Hepatocyte (in vitro differentiated cells): ENCODE measurements at regions not wholly inside any gene's neighbourhood (a gene's known extent, or its start where the extent isn't known, plus 50 kb on each side); places are given as distances from the start of the nearest gene placed in this dataset.

Experiments
- DNase-seq: peaks from one replicate; pipeline ENCODE4 v3.0.0-alpha.2; 2016; ENCODE audit warnings: low spot score
- H2AFZ ChIP-seq: fragments of 200-600 bp; sonication (generic); 2 replicates; pipeline ENCODE4 v1.6.0; 2016; ENCODE audit warnings: antibody characterized with exemption, mild to moderate bottlenecking
- H3K27ac ChIP-seq: fragments of 200-600 bp; sonication (generic); 2 replicates; pipeline ENCODE4 v1.5.1; 2016; ENCODE audit warnings: mild to moderate bottlenecking
- H3K27me3 ChIP-seq: fragments of 200-600 bp; sonication (generic); 2 replicates; pipeline ENCODE4 v1.6.1; 2016
- H3K36me3 ChIP-seq: fragments of 200-600 bp; sonication (generic); replicated peaks from 2 replicates; pipeline ENCODE4 v1.5.1; 2016; ENCODE audit warnings: low read depth; ENCODE audit not compliant: insufficient read depth
- H3K4me1 ChIP-seq: fragments of 200-600 bp; sonication (generic); 2 replicates; pipeline ENCODE4 v1.5.1; 2016; ENCODE audit warnings: mild to moderate bottlenecking, moderate library complexity; ENCODE audit not compliant: insufficient read depth
- H3K4me2 ChIP-seq: fragments of 200-600 bp; sonication (generic); 2 replicates; pipeline ENCODE4 v1.6.0; 2016
- H3K4me3 ChIP-seq: fragments of 200-600 bp; sonication (generic); 2 replicates; pipeline ENCODE4 v1.5.1; 2016; ENCODE audit warnings: mild to moderate bottlenecking
- H3K79me2 ChIP-seq: fragments of 200-600 bp; sonication (generic); 2 replicates; pipeline ENCODE4 v1.6.0; 2017; ENCODE audit warnings: mild to moderate bottlenecking
- H3K9me2 ChIP-seq: fragments of 200-600 bp; sonication (generic); replicated peaks from 2 replicates; pipeline ENCODE4 v1.6.0; 2017; ENCODE audit warnings: mild to moderate bottlenecking; ENCODE audit not compliant: insufficient read depth
- H3K9me3 ChIP-seq: fragments of 200-600 bp; sonication (generic); 2 replicates; pipeline ENCODE4 v1.5.1; 2016; ENCODE audit warnings: low read depth, mild to moderate bottlenecking
- H4K20me1 ChIP-seq: fragments of 200-600 bp; sonication (generic); 2 replicates; pipeline ENCODE4 v1.6.0; 2016; ENCODE audit warnings: mild to moderate bottlenecking; ENCODE audit not compliant: insufficient read depth, poor library complexity, severe bottlenecking
- CTCF ChIP-seq: fragments of 200-600 bp; sonication (generic); IDR thresholded peaks from 2 replicates; pipeline ENCODE4 v1.5.1; 2016; ENCODE audit warnings: antibody characterized with exemption, mild to moderate bottlenecking; ENCODE audit not compliant: poor library complexity
- EZH2 ChIP-seq: fragments of 200-600 bp; sonication (generic); IDR thresholded peaks from 2 replicates; pipeline ENCODE4 v1.6.1; 2016; ENCODE audit warnings: antibody characterized with exemption, mild to moderate bottlenecking, borderline replicate concordance
- EZH2phosphoT487 ChIP-seq: fragments of 200-600 bp; sonication (generic); IDR thresholded peaks from one replicate; pipeline ENCODE4 v1.6.1; 2018; ENCODE audit warnings: antibody characterized with exemption, mild to moderate bottlenecking, low read depth, moderate library complexity; ENCODE audit not compliant: unreplicated experiment, severe bottlenecking
- WGBS: methylation state at CpG from one replicate; pipeline ENCODE4 v1.1.6; 2016; ENCODE audit warnings: low lambda C conversion rate; ENCODE audit errors: missing lambda C conversion rate; 5-methylcytosine and 5-hydroxymethylcytosine counted together

GRCh38 chr5:120954255-120954654 lies 490.2 kb downstream of the PRR16 start:
- H3K36me3 ChIP-seq: no peaks in the 10 kb centered on the region
- no peaks in the 10 kb centered on the region for H3K9me3 ChIP-seq
- no peaks in the 10 kb centered on the region for H3K27me3 ChIP-seq
- no peaks in the 10 kb centered on the region for H3K4me1 ChIP-seq
- TF ChIP-seq EZH2phosphoT487: no peak
- TF ChIP-seq EZH2: no peak
- TF ChIP-seq CTCF: no peak
- no peaks in the 10 kb centered on the region for H4K20me1 ChIP-seq
- no peak overlapping the region for H3K4me3 ChIP-seq
- no peak overlapping the region for H3K4me2 ChIP-seq
- DNase-seq: no peak
- no peaks in the 10 kb centered on the region for H3K79me2 ChIP-seq
- no peak overlapping the region for H3K27ac ChIP-seq
- no peak overlapping the region for H2AFZ ChIP-seq
- H3K9me2 ChIP-seq: no peaks in the 10 kb centered on the region

- Histone ChIP-seq H3K27ac (no peak overlapping the region), H3K9me2 (no peaks in the 10 kb centered on the region), H3K79me2 (no peaks in the 10 kb centered on the region), H2AFZ (no peak overlapping the region), H3K9me3 (no peaks in the 10 kb centered on the region), H4K20me1 (no peaks in the 10 kb centered on the region), H3K4me1 (no peaks in the 10 kb centered on the region), H3K36me3 (no peaks in the 10 kb centered on the region), H3K4me2 (no peak overlapping the region), H3K27me3 (no peaks in the 10 kb centered on the region), H3K4me3 (no peak overlapping the region)
- no peak for DNase-seq
- no peak for TF ChIP-seq CTCF
- TF ChIP-seq EZH2: no peak
- TF ChIP-seq EZH2phosphoT487: no peak
These were observed 491.7 kb downstream of the PRR16 start for GRCh38 chr5:120955795-120956194.

- Histone ChIP-seq H3K79me2 (no peaks in the 10 kb centered on the region), H3K27ac (no peak overlapping the region), H2AFZ (no peak overlapping the region), H3K36me3 (no peaks in the 10 kb centered on the region), H4K20me1 (no peaks in the 10 kb centered on the region), H3K4me1 (no peaks in the 10 kb centered on the region), H3K4me2 (no peak overlapping the region), H3K9me3 (no peaks in the 10 kb centered on the region), H3K27me3 (no peaks in the 10 kb centered on the region), H3K4me3 (no peak overlapping the region), H3K9me2 (no peaks in the 10 kb centered on the region)
- TF ChIP-seq EZH2 (no peak), CTCF (no peak), EZH2phosphoT487 (no peak)
- peak; percentile 34 for DNase-seq
- 84% methylated on average over 7 of the region's 7 CpGs for WGBS
These were observed 494.9 kb downstream of the PRR16 start for GRCh38 chr5:120958877-120959485.

- WGBS: 95% methylated on average over 1 of the region's 1 CpG
- Histone ChIP-seq H3K27me3 (no peaks in the 10 kb centered on the region), H3K4me3 (no peak overlapping the region), H3K9me2 (no peaks in the 10 kb centered on the region), H3K79me2 (no peaks in the 10 kb centered on the region), H3K27ac (no peak overlapping the region), H4K20me1 (no peaks in the 10 kb centered on the region), H2AFZ (no peak overlapping the region), H3K4me1 (no peaks in the 10 kb centered on the region), H3K4me2 (no peak overlapping the region), H3K36me3 (no peaks in the 10 kb centered on the region), H3K9me3 (no peaks in the 10 kb centered on the region)
- DNase-seq: no peak
- TF ChIP-seq EZH2: no peak
- no peak for TF ChIP-seq CTCF
- no peak for TF ChIP-seq EZH2phosphoT487
These were observed 496.4 kb downstream of the PRR16 start for GRCh38 chr5:120960510-120960909.
